ENCODE measurements at regions not wholly inside any gene's neighbourhood (a gene's known extent, or its start where the extent isn't known, plus 50 kb on each side); places are given as distances from the start of the nearest gene placed in this dataset.

GRCh38 chr11:95647355-95647754, 142.2 kb downstream of the FAM76B start:
- peak overlapping the region; percentile 61 to 80 (median 66) for H3K27ac ChIP-seq
- DNase-seq = no peak
- H3K9me3 ChIP-seq = no peaks in the 10 kb centered on the region
- intact Hi-C loops (cut with DNase I; ENCODE audit: low total_unique reads) (no loop called here), in situ Hi-C loops (cut with MboI; ENCODE audit: low pct_ligation_motif_present in 1 of 4, low pct_unique_long_range_greater_than_20kb in 1 of 4, low sequenced_read_pairs in 3 of 4) (no loop called here)
- H3K36me3 ChIP-seq = no peaks in the 10 kb centered on the region
- H3K4me3 ChIP-seq = no peak overlapping the region
- WGBS, 2 donors (ENCODE audit: low coverage in 1 of 2) = 85 to 100% methylated on average over 1 of the region's 1 CpG
- peak; percentile 79 for TF ChIP-seq EP300 (IDR thresholded peaks at IDR 0.05; ENCODE audit: low read depth)
- TF ChIP-seq POLR2A (IDR thresholded peaks at IDR 0.05) = no peak
- peak; percentile 57 to 69 (median 63) for TF ChIP-seq POLR2AphosphoS5 (IDR thresholded peaks at IDR 0.05)
- TF ChIP-seq CTCF (IDR thresholded peaks at IDR 0.05) = no peak
- peaks cover 0 to 7% (median 2%) of the 10 kb centered on the region in 4 donors for H3K4me1 ChIP-seq
- no peaks in the 10 kb centered on the region for H3K27me3 ChIP-seq

GRCh38 chr11:95641495-95641894, 148.1 kb downstream of the FAM76B start:
- Histone ChIP-seq H3K27me3 (no peaks in the 10 kb centered on the region), H3K36me3 (no peaks in the 10 kb centered on the region), H3K4me1 (no peaks in the 10 kb centered on the region), H3K4me3 (no peak overlapping the region), H3K9me3 (no peaks in the 10 kb centered on the region), H3K27ac (no peak overlapping the region)
- intact Hi-C loops (cut with DNase I; ENCODE audit: low total_unique reads) (no loop called here), in situ Hi-C loops (cut with MboI; ENCODE audit: low pct_ligation_motif_present in 1 of 4, low pct_unique_long_range_greater_than_20kb in 1 of 4, low sequenced_read_pairs in 3 of 4) (no loop called here)
- no peak for TF ChIP-seq POLR2AphosphoS5 (IDR thresholded peaks at IDR 0.05)
- no peak for TF ChIP-seq EP300 (IDR thresholded peaks at IDR 0.05; ENCODE audit: low read depth)
- TF ChIP-seq POLR2A (IDR thresholded peaks at IDR 0.05) = no peak
- TF ChIP-seq CTCF (IDR thresholded peaks at IDR 0.05) = no peak
- no peak for DNase-seq
- WGBS, 2 donors (ENCODE audit: low coverage in 1 of 2) = 56 to 59% methylated on average over 3 of the region's 3 CpGs

GRCh38 chr11:95638501-95638900, 151.1 kb downstream of the FAM76B start:
- TF ChIP-seq CTCF (IDR thresholded peaks at IDR 0.05) (no peak), POLR2AphosphoS5 (IDR thresholded peaks at IDR 0.05) (no peak), POLR2A (IDR thresholded peaks at IDR 0.05) (no peak), EP300 (IDR thresholded peaks at IDR 0.05; ENCODE audit: low read depth) (no peak)
- Histone ChIP-seq H3K4me1 (no peaks in the 10 kb centered on the region), H3K27me3 (no peaks in the 10 kb centered on the region), H3K27ac (no peak overlapping the region), H3K4me3 (no peak overlapping the region), H3K9me3 (no peaks in the 10 kb centered on the region), H3K36me3 (no peaks in the 10 kb centered on the region)
- DNase-seq = no peak
- in situ Hi-C loops (cut with MboI; ENCODE audit: low pct_ligation_motif_present in 1 of 4, low pct_unique_long_range_greater_than_20kb in 1 of 4, low sequenced_read_pairs in 3 of 4) (no loop called here), intact Hi-C loops (cut with DNase I; ENCODE audit: low total_unique reads) (no loop called here)
- WGBS, 2 donors (ENCODE audit: low coverage in 1 of 2) = 82 to 92% methylated on average over 1 of the region's 1 CpG

- no peak overlapping the region for H3K27ac ChIP-seq
- intact Hi-C loops (cut with DNase I; ENCODE audit: low total_unique reads) (no loop called here), in situ Hi-C loops (cut with MboI; ENCODE audit: low pct_ligation_motif_present in 1 of 4, low pct_unique_long_range_greater_than_20kb in 1 of 4, low sequenced_read_pairs in 3 of 4) (no loop called here)
- WGBS, 2 donors (ENCODE audit: low coverage in 1 of 2) = 57 to 78% methylated on average over 4 to 7 of the region's 7 CpGs
- DNase-seq = no peak
- H3K36me3 ChIP-seq = no peaks in the 10 kb centered on the region
- H3K27me3 ChIP-seq = no peaks in the 10 kb centered on the region
- no peaks in the 10 kb centered on the region for H3K4me1 ChIP-seq
- no peak overlapping the region for H3K4me3 ChIP-seq
- TF ChIP-seq CTCF (IDR thresholded peaks at IDR 0.05) = no peak
- no peak for TF ChIP-seq POLR2AphosphoS5 (IDR thresholded peaks at IDR 0.05)
- no peak for TF ChIP-seq EP300 (IDR thresholded peaks at IDR 0.05; ENCODE audit: low read depth)
- TF ChIP-seq POLR2A (IDR thresholded peaks at IDR 0.05) = no peak
- no peaks in the 10 kb centered on the region for H3K9me3 ChIP-seq
Measured at GRCh38 chr11:95625164-95625900, 164.2 kb downstream of the FAM76B start.

Measured in transverse colon (tissue), 4 donors.